GM21723 (cell line): ENCODE measurements at regions not wholly inside any gene's neighbourhood (a gene's known extent, or its start where the extent isn't known, plus 50 kb on each side); places are given as distances from the start of the nearest gene placed in this dataset.
"Not testable (repeated sequence)": the region's sequence is repeated elsewhere in the genome, so short reads cannot be mapped to it uniquely, and the experiment has no call there.

Experiments used
- ATAC-seq: cut with Tn5 transposase; IDR thresholded peaks from one replicate; pipeline ENCODE4 v1.9.1; 2021; ENCODE audit warnings: mild to moderate bottlenecking, moderate library complexity; ENCODE audit not compliant: unreplicated experiment

- ATAC-seq, result no peak
These were observed 49.9 kb upstream of the GAS1 start for GRCh38 chr9:86997156-86997555.

GRCh38 chr9:86997951-86998350 lies 50.6 kb upstream of the GAS1 start:
- no peak for ATAC-seq

GRCh38 chr9:87002517-87002916 lies 55.2 kb upstream of the GAS1 start:
- ATAC-seq, result no peak

GRCh38 chr9:87004016-87004415 lies 56.7 kb upstream of the GAS1 start:
- ATAC-seq, result no peak

GRCh38 chr9:87006956-87007355 lies 59.6 kb upstream of the GAS1 start:
- no peak for ATAC-seq

- no peak for ATAC-seq
These were observed 60.5 kb upstream of the GAS1 start for GRCh38 chr9:87007711-87008366.

GRCh38 chr9:87008667-87009066 lies 61.4 kb upstream of the GAS1 start:
- ATAC-seq, result no peak

- no peak for ATAC-seq
These were observed 63.3 kb upstream of the GAS1 start for GRCh38 chr9:87010626-87011025.

- no peak for ATAC-seq
These were observed 64.2 kb upstream of the GAS1 start for GRCh38 chr9:87011551-87011950.

- ATAC-seq, result no peak
These were observed 66.2 kb upstream of the GAS1 start for GRCh38 chr9:87013490-87013889.

GRCh38 chr9:87014436-87014835 lies 67.1 kb upstream of the GAS1 start:
- ATAC-seq, result no peak

- ATAC-seq, result no peak
These were observed 69.4 kb upstream of the GAS1 start for GRCh38 chr9:87016681-87017080.

- ATAC-seq, result no peak
These were observed 73.1 kb upstream of the GAS1 start for GRCh38 chr9:87020169-87020950.

GRCh38 chr9:87022178-87022577 lies 74.9 kb upstream of the GAS1 start:
- no peak for ATAC-seq

GRCh38 chr9:87026204-87026603 lies 78.9 kb upstream of the GAS1 start:
- no peak for ATAC-seq

GRCh38 chr9:87028836-87029235 lies 81.5 kb upstream of the GAS1 start:
- not testable (repeated sequence) for ATAC-seq

- no peak for ATAC-seq
These were observed 82.6 kb upstream of the GAS1 start for GRCh38 chr9:87029905-87030304.

GRCh38 chr9:87034841-87035240 lies 87.5 kb upstream of the GAS1 start:
- ATAC-seq, result no peak

- ATAC-seq, result no peak
These were observed 88.6 kb upstream of the GAS1 start for GRCh38 chr9:87035879-87036278.

- ATAC-seq, result no peak
These were observed 89.2 kb upstream of the GAS1 start for GRCh38 chr9:87036506-87036905.

- no peak for ATAC-seq
These were observed 92.6 kb upstream of the GAS1 start for GRCh38 chr9:87039809-87040392.

GRCh38 chr9:87040410-87041009 lies 93.2 kb upstream of the GAS1 start:
- ATAC-seq, result no peak
